H1 (cell line): ENCODE measurements at regions not wholly inside any gene's neighbourhood (a gene's known extent, or its start where the extent isn't known, plus 50 kb on each side); places are given as distances from the start of the nearest gene placed in this dataset.

Source experiments
- ATF2 ChIP-seq: IDR thresholded peaks from 2 replicates; pipeline ENCODE4 v1.6.1; 2012; ENCODE audit warnings: low read length, inconsistent platforms
- BACH1 ChIP-seq: IDR thresholded peaks from 2 replicates; pipeline ENCODE4 v1.6.1; 2012; ENCODE audit warnings: low read length, improper control_type of control experiment
- CHD1 ChIP-seq: IDR thresholded peaks from 2 replicates; pipeline ENCODE4 v1.6.1; 2012; ENCODE audit warnings: low read depth, low read length, improper control_type of control experiment
- CTBP2 ChIP-seq: IDR thresholded peaks from 2 replicates; pipeline ENCODE4 v1.7.0; 2011; ENCODE audit warnings: borderline replicate concordance, mild to moderate bottlenecking, moderate library complexity, mixed read lengths, low read length; ENCODE audit not compliant: insufficient read depth, insufficient read length
- EP300 ChIP-seq, 2 experiments: IDR thresholded peaks; 1 replicate in 1 of 2; 2 replicates in 1 of 2; pipeline ENCODE4 v1.6.1; 2011 to 2012; ENCODE audit warnings: low read depth in 2 of 2, low read length in 2 of 2, mild to moderate bottlenecking in 2 of 2, borderline replicate concordance in 1 of 2, inconsistent platforms in 1 of 2, moderate library complexity in 1 of 2
- EZH2 ChIP-seq: fragments of 200-600 bp; sonication (generic); IDR thresholded peaks from 2 replicates; pipeline ENCODE4 v1.7.1; 2012; ENCODE audit warnings: low read depth, mild to moderate bottlenecking, moderate library complexity, low read length, inconsistent platforms; ENCODE audit not compliant: severe bottlenecking
- GABPA ChIP-seq: IDR thresholded peaks from 2 replicates; pipeline ENCODE4 v1.6.1; 2011; ENCODE audit warnings: mild to moderate bottlenecking, low read length, moderate library complexity, borderline replicate concordance; ENCODE audit not compliant: insufficient read depth
- JUN ChIP-seq: IDR thresholded peaks from 2 replicates; pipeline ENCODE4 v1.6.1; 2011; ENCODE audit warnings: low read depth, mild to moderate bottlenecking, improper control_type of control experiment, low read length
- MAFK ChIP-seq: IDR thresholded peaks from 2 replicates; pipeline ENCODE4 v1.6.1; 2012; ENCODE audit warnings: low read depth, mild to moderate bottlenecking, improper control_type of control experiment, low read length
- RAD21 ChIP-seq, 2 experiments: IDR thresholded peaks in 1 of 2; conservative IDR thresholded peaks in 1 of 2; 2 replicates each; pipeline ENCODE4 v1.6.1; 2011; ENCODE audit warnings: low read depth in 2 of 2, low read length in 2 of 2, improper control_type of control experiment in 1 of 2, inconsistent platforms in 1 of 2, mild to moderate bottlenecking in 1 of 2, moderate library complexity in 1 of 2
- RXRA ChIP-seq: IDR thresholded peaks from 2 replicates; pipeline ENCODE4 v1.6.1; 2011; ENCODE audit warnings: low read depth, mild to moderate bottlenecking, low read length, moderate library complexity; ENCODE audit not compliant: insufficient read depth
- SIN3A ChIP-seq, 2 experiments: IDR thresholded peaks in 1 of 2; conservative IDR thresholded peaks in 1 of 2; 2 replicates each; pipeline ENCODE4 v1.6.1; 2011 to 2012; ENCODE audit warnings: low read length in 2 of 2, improper control_type of control experiment in 1 of 2, low read depth in 1 of 2, mild to moderate bottlenecking in 1 of 2
- SP1 ChIP-seq: IDR thresholded peaks from 2 replicates; pipeline ENCODE4 v1.6.1; 2011; ENCODE audit warnings: low read depth, low read length
- SP4 ChIP-seq: IDR thresholded peaks from 2 replicates; pipeline ENCODE4 v1.6.1; 2012; ENCODE audit warnings: low read length, inconsistent platforms
- TAF1 ChIP-seq: IDR thresholded peaks from 2 replicates; pipeline ENCODE4 v1.6.1; 2011; ENCODE audit warnings: mild to moderate bottlenecking, low read depth, low read length
- TAF7 ChIP-seq: optimal IDR thresholded peaks from 2 replicates; pipeline ENCODE3; 2011; ENCODE audit warnings: low read depth, mild to moderate bottlenecking, inconsistent platforms, low read length, moderate library complexity, borderline replicate concordance
- TEAD4 ChIP-seq: IDR thresholded peaks from 2 replicates; pipeline ENCODE4 v1.6.1; 2012; ENCODE audit warnings: low read depth, low read length, inconsistent platforms, mixed read lengths
- YY1 ChIP-seq: IDR thresholded peaks from 2 replicates; pipeline ENCODE4 v1.6.1; 2011; ENCODE audit warnings: low read depth, mild to moderate bottlenecking, low read length
- TF ChIP-seq, protein P1 (sequence below): IDR thresholded peaks from 2 replicates; pipeline ENCODE4 v1.6.1; 2012; ENCODE audit warnings: inconsistent platforms

- TF ChIP-seq RAD21 (IDR thresholded peaks at IDR 0.05 in 1 of 2, conservative IDR thresholded peaks at IDR 0.05 in 1 of 2; ENCODE audit: low read depth in 2 of 2, low read length in 2 of 2) (peak in 1 of 2 experiments; percentile 33; a peak in 2 of 4 replicates), EZH2 (no peak), SP1 (0 out of 2 replicates have a peak, but pooled peaks have one; percentile 63), YY1 (no peak), SP4 (no peak), GABPA (no peak), TAF1 (no peak), JUN (no peak), CHD1 (no peak), ATF2 (no peak), TAF7 (no peak), SIN3A (conservative IDR thresholded peaks at IDR 0.05 in 1 of 2, IDR thresholded peaks at IDR 0.05 in 1 of 2; ENCODE audit: low read depth in 1 of 2, low read length in 2 of 2) (no peak), EP300 (IDR thresholded peaks at IDR 0.05; ENCODE audit: borderline replicate concordance in 1 of 2, low read depth in 2 of 2, low read length in 2 of 2) (no peak), TEAD4 (no peak), MAFK (no peak), RXRA (no peak), CTBP2 (no peak), BACH1 (no peak)
- TF ChIP-seq, protein P1, sequence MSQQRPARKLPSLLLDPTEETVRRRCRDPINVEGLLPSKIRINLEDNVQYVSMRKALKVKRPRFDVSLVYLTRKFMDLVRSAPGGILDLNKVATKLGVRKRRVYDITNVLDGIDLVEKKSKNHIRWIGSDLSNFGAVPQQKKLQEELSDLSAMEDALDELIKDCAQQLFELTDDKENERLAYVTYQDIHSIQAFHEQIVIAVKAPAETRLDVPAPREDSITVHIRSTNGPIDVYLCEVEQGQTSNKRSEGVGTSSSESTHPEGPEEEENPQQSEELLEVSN = no peak
These were observed 79.6 kb upstream of the ZC3H12A start (continued) for GRCh38 chr1:37394574-37395464.
